A549 (cell line): ENCODE measurements at regions not wholly inside any gene's neighbourhood (a gene's known extent, or its start where the extent isn't known, plus 50 kb on each side); places are given as distances from the start of the nearest gene placed in this dataset.

Experiments used
- ATAC-seq, 2 experiments: fragments of 200-7000 bp in 1 of 2; fragments of >200 bp in 1 of 2; cut with Nextera tagmentation in 1 of 2; cut with Tn5 transposase in 1 of 2; 3 replicates each; pipeline versions ENCODE4 v1.8.0 to v1.9.1; 2018 to 2020; ENCODE audit warnings: mild to moderate bottlenecking in 1 of 2, moderate library complexity in 1 of 2
- CTCF ChIA-PET: fragments of 300-600 bp; sonication (Branson Sonifier 250); formaldehyde crosslinking; extraction: SDS; loops from one replicate; lab custom pipeline; 2021; ENCODE audit warnings: antibody characterized with exemption, inconsistent platforms; lab: Yijun Ruan, JAX
- POLR2A ChIA-PET: fragments of 350-600 bp; formaldehyde crosslinking; extraction: SDS; loops from one replicate; lab custom pipeline; 2021; ENCODE audit warnings: antibody characterized with exemption, inconsistent platforms; lab: Yijun Ruan, JAX
- DNase-seq, 2 experiments: peaks; one replicate each; pipeline versions ENCODE4 v3.0.0 to v3.0.0-alpha.2; 2011 to 2016; ENCODE audit warnings: low read depth in 1 of 2, low spot score in 1 of 2
- FAIRE-seq: peaks from 2 replicates; lab custom pipeline; 2011; peaks lifted over from hg19 to GRCh38; lab: Jason Lieb, UNC
- H3K27ac ChIP-seq, 2 experiments: fragments of >200 bp; sonication (Bioruptor Twin); formaldehyde crosslinking; 3 replicates each; pipeline ENCODE4 v1.5.1; 2016 to 2017
- H3K4me1 ChIP-seq: fragments of >200 bp; sonication (Bioruptor Twin); formaldehyde crosslinking; 3 replicates; pipeline ENCODE4 v1.6.1; 2016
- H3K4me2 ChIP-seq: fragments of >200 bp; sonication (Bioruptor Twin); formaldehyde crosslinking; 3 replicates; pipeline ENCODE4 v1.6.1; 2016
- H3K4me3 ChIP-seq: fragments of >200 bp; sonication (Bioruptor Twin); formaldehyde crosslinking; 3 replicates; pipeline ENCODE4 v1.5.1; 2016
- H3K9me3 ChIP-seq: fragments of >200 bp; sonication (Bioruptor Twin); formaldehyde crosslinking; 3 replicates; pipeline ENCODE4 v1.6.1; 2016
- BHLHE40 ChIP-seq: IDR thresholded peaks from 2 replicates; pipeline ENCODE4 v1.6.1; 2012; ENCODE audit warnings: low read depth, low read length, inconsistent platforms
- CBX2 ChIP-seq: fragments of 200-600 bp; sonication (generic); IDR thresholded peaks from 2 replicates; pipeline ENCODE4 v1.6.1; 2016; ENCODE audit warnings: low read depth, mild to moderate bottlenecking, borderline replicate concordance
- EP300 ChIP-seq, 2 experiments: fragments of >200 bp; sonication (Bioruptor Twin); formaldehyde crosslinking; IDR thresholded peaks; 2 replicates in 1 of 2; 3 replicates in 1 of 2; pipeline ENCODE4 v1.6.1; 2016 to 2017
- ESRRA ChIP-seq: fragments of 150-350 bp; IDR thresholded peaks from 2 replicates; pipeline ENCODE4 v1.6.1; 2014; ENCODE audit warnings: mild to moderate bottlenecking, low read length, borderline replicate concordance
- FOSB ChIP-seq: fragments of 250-450 bp; sonication (Bioruptor Pico); IDR thresholded peaks from 2 replicates; pipeline ENCODE4 v1.5.0; 2020; ENCODE audit warnings: mild to moderate bottlenecking, moderate library complexity
- FOXS1 ChIP-seq: fragments of 250-450 bp; sonication (Bioruptor Pico); IDR thresholded peaks from 2 replicates; pipeline ENCODE4 v1.5.0; 2020; ENCODE audit warnings: mild to moderate bottlenecking, moderate library complexity
- GATA3 ChIP-seq: IDR thresholded peaks from 2 replicates; pipeline ENCODE4 v1.6.1; 2012; ENCODE audit warnings: borderline replicate concordance
- HEYL ChIP-seq: fragments of 250-450 bp; sonication (Bioruptor Pico); IDR thresholded peaks from 2 replicates; pipeline ENCODE4 v1.8.0; 2021; ENCODE audit warnings: mild to moderate bottlenecking, moderate library complexity
- HMGXB4 ChIP-seq: fragments of 250-450 bp; sonication (Bioruptor Pico); IDR thresholded peaks from 2 replicates; pipeline ENCODE4 v1.5.0; 2021; ENCODE audit warnings: mild to moderate bottlenecking, moderate library complexity, borderline replicate concordance
- HOXA7 ChIP-seq: fragments of 250-450 bp; sonication (Bioruptor Pico); IDR thresholded peaks from 2 replicates; pipeline ENCODE4 v1.5.0; 2020; ENCODE audit warnings: mild to moderate bottlenecking, moderate library complexity
- JUN ChIP-seq, 2 experiments: fragments of >200 bp; sonication (Bioruptor Twin); formaldehyde crosslinking; IDR thresholded peaks; 2 replicates in 1 of 2; 3 replicates in 1 of 2; pipeline ENCODE4 v1.6.1; 2016 to 2017
- JUNB ChIP-seq: fragments of >200 bp; sonication (Bioruptor Twin); formaldehyde crosslinking; IDR thresholded peaks from 2 replicates; pipeline ENCODE4 v1.6.1; 2016
- KDM5A ChIP-seq: fragments of 200-600 bp; sonication (generic); IDR thresholded peaks from 2 replicates; pipeline ENCODE4 v1.6.1; 2016; ENCODE audit warnings: antibody characterized with exemption, mild to moderate bottlenecking
- MAFK ChIP-seq: fragments of 450-650 bp; IDR thresholded peaks from 2 replicates; pipeline ENCODE4 v1.6.1; 2014; ENCODE audit not compliant: partially characterized antibody
- MAX ChIP-seq: IDR thresholded peaks from 2 replicates; pipeline ENCODE4 v1.6.1; 2012
- MYC ChIP-seq: IDR thresholded peaks from 2 replicates; pipeline ENCODE4 v1.6.1; 2012; ENCODE audit warnings: mild to moderate bottlenecking, inconsistent platforms, low read length, improper control_type of control experiment, borderline replicate concordance
- NPAS2 ChIP-seq: fragments of 250-450 bp; sonication (Bioruptor Pico); IDR thresholded peaks from 2 replicates; pipeline ENCODE4 v1.8.0; 2022; ENCODE audit warnings: mild to moderate bottlenecking, moderate library complexity, borderline replicate concordance
- NR3C1 ChIP-seq: fragments of >200 bp; sonication (Bioruptor Twin); formaldehyde crosslinking; IDR thresholded peaks from 3 replicates; pipeline ENCODE4 v1.6.1; 2017
- PHF8 ChIP-seq: fragments of 200-600 bp; sonication (generic); IDR thresholded peaks from 2 replicates; pipeline ENCODE4 v1.6.1; 2016; ENCODE audit warnings: low read depth, mild to moderate bottlenecking, antibody characterized with exemption, moderate library complexity, borderline replicate concordance
- POLR2A ChIP-seq: IDR thresholded peaks from 2 replicates; pipeline ENCODE4 v1.6.1; 2012; ENCODE audit warnings: mild to moderate bottlenecking, low read length
- RFX5 ChIP-seq: fragments of 450-650 bp; IDR thresholded peaks from 2 replicates; pipeline ENCODE4 v1.7.1; 2014; ENCODE audit warnings: antibody characterized with exemption, mild to moderate bottlenecking, moderate library complexity
- RNF2 ChIP-seq: fragments of 200-600 bp; sonication (generic); IDR thresholded peaks from 2 replicates; pipeline ENCODE4 v1.6.1; 2016; ENCODE audit warnings: low read depth, mild to moderate bottlenecking, antibody characterized with exemption, moderate library complexity, borderline replicate concordance
- SREBF2 ChIP-seq: fragments of 450-650 bp; IDR thresholded peaks from 2 replicates; pipeline ENCODE4 v1.6.1; 2014; ENCODE audit warnings: mild to moderate bottlenecking, moderate library complexity
- USF2 ChIP-seq: fragments of 450-650 bp; IDR thresholded peaks from 2 replicates; pipeline ENCODE4 v1.6.1; 2014; ENCODE audit warnings: antibody characterized with exemption
- ZSCAN20 ChIP-seq: fragments of 250-450 bp; sonication (Bioruptor Pico); IDR thresholded peaks from 2 replicates; pipeline ENCODE4 v1.8.0; 2022; ENCODE audit warnings: mild to moderate bottlenecking, moderate library complexity
- WGBS: methylation state at CpG from one replicate; pipeline ENCODE4 v1.1.6; 2017; ENCODE audit errors: missing lambda C conversion rate; 5-methylcytosine and 5-hydroxymethylcytosine counted together
- TF ChIP-seq, protein P1 (sequence below): fragments of >200 bp; sonication (Bioruptor Twin); formaldehyde crosslinking; IDR thresholded peaks from 3 replicates; pipeline ENCODE4 v1.5.1; 2016
- TF ChIP-seq, protein P2 (sequence below): IDR thresholded peaks from 2 replicates; pipeline ENCODE4 v1.6.1; 2012

- no peak for TF ChIP-seq RNF2
- TF ChIP-seq SREBF2: no peak
- no peak for TF ChIP-seq GATA3
Observed at GRCh38 chr1:199124351-199124750, 485.5 kb downstream of the PTPRC start (continued).

DNA sequence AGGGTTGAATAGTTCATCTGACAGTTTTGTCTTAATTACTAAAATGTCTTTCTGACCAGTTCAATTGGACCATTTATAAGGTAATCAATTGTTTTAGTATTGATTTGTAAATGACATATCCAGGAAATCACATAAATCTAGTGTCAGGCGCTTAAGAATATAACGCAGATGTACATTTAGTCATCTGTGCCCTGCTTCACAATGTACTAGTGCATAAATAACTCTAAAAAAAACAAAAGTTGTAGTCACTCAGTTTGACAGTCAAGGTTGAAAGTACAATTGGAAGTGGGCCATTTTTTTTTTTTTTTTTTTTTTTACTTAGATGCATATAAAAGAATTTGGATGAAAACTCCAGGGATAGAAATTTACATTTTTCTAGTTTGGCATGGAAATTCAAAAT lies 490.4 kb downstream of the PTPRC start:
- FAIRE-seq: no peak

DNA sequence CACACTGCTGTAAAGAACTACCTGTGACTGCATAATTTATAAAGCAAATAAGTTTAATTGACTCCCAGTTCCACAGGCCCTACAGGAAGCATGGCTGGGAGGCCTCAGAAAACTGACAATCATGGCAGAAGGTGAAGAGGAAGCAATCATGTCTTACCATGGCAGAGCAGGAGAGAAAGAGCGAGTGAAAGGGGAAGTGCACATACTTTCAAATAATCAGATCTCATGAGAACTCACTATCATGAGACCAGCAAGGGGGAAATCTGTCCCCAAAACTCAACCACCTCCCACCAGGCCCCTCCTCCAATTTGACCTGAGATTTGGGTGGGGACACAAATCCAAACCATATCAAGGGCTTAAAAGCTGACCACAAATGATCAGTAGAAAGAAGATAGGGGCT lies 493.2 kb downstream of the PTPRC start:
- no peak overlapping the region for H3K27ac ChIP-seq
- DNase-seq (no peak), FAIRE-seq (no peak), ATAC-seq (no peak)
- CTCF ChIA-PET: no interaction called here
- WGBS: 58% methylated on average over 1 of the region's 1 CpG
- H3K4me3 ChIP-seq: no peak overlapping the region
- no peaks in the 10 kb centered on the region for H3K4me1 ChIP-seq
- POLR2A ChIA-PET: no interaction called here
- no peak overlapping the region for H3K4me2 ChIP-seq
- no peaks in the 10 kb centered on the region for H3K9me3 ChIP-seq
- TF ChIP-seq MYC (no peak), HOXA7 (CRISPR knock-in tag) (no peak), MAFK (no peak), EP300 (IDR thresholded peaks at IDR 0.05) (no peak), RFX5 (no peak), GATA3 (no peak), POLR2A (no peak), ESRRA (no peak), KDM5A (no peak), JUN (IDR thresholded peaks at IDR 0.05) (no peak)
- TF ChIP-seq, protein P1, sequence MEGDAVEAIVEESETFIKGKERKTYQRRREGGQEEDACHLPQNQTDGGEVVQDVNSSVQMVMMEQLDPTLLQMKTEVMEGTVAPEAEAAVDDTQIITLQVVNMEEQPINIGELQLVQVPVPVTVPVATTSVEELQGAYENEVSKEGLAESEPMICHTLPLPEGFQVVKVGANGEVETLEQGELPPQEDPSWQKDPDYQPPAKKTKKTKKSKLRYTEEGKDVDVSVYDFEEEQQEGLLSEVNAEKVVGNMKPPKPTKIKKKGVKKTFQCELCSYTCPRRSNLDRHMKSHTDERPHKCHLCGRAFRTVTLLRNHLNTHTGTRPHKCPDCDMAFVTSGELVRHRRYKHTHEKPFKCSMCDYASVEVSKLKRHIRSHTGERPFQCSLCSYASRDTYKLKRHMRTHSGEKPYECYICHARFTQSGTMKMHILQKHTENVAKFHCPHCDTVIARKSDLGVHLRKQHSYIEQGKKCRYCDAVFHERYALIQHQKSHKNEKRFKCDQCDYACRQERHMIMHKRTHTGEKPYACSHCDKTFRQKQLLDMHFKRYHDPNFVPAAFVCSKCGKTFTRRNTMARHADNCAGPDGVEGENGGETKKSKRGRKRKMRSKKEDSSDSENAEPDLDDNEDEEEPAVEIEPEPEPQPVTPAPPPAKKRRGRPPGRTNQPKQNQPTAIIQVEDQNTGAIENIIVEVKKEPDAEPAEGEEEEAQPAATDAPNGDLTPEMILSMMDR: no peak
- TF ChIP-seq, protein P2, sequence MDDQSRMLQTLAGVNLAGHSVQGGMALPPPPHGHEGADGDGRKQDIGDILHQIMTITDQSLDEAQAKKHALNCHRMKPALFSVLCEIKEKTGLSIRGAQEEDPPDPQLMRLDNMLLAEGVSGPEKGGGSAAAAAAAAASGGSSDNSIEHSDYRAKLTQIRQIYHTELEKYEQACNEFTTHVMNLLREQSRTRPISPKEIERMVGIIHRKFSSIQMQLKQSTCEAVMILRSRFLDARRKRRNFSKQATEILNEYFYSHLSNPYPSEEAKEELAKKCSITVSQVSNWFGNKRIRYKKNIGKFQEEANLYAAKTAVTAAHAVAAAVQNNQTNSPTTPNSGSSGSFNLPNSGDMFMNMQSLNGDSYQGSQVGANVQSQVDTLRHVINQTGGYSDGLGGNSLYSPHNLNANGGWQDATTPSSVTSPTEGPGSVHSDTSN: no peak

More for the DNA sequence above, 490.4 kb downstream of the PTPRC start:
- DNase-seq (no peak), ATAC-seq (no peak)
- Histone ChIP-seq H3K9me3 (no peaks in the 10 kb centered on the region), H3K4me2 (no peak overlapping the region), H3K27ac (no peak overlapping the region), H3K4me1 (no peaks in the 10 kb centered on the region), H3K4me3 (no peak overlapping the region)
- CTCF ChIA-PET: no interaction called here
- POLR2A ChIA-PET: no interaction called here
- WGBS: 18% methylated on average over 2 of the region's 2 CpGs
- TF ChIP-seq GATA3: no peak
- TF ChIP-seq BHLHE40: no peak
- TF ChIP-seq NR3C1: no peak

DNA sequence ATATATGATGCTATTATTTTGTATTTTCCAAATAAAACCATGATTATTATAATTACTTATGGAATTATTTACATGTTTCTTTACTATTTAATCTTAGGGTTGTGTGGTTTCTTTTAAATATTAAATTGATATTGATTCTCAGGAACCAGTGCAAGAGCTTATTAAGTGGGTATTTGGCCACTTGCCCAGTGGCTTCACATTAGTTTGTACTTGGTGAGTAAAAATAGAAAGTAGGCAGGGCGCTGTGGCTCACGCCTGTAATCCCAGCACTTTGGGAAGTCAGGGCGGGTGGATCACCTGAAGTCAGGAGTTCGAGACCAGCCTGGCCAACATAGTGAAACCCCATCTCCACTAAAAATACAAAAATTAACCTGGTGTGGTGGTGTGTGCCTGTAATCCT lies 497.1 kb downstream of the PTPRC start:
- DNase-seq (no peak), FAIRE-seq (no peak), ATAC-seq (no peak)
- H3K4me1 ChIP-seq: no peaks in the 10 kb centered on the region
- ChIA-PET POLR2A (no interaction called here), CTCF (no interaction called here)
- no peaks in the 10 kb centered on the region for H3K9me3 ChIP-seq
- no peak overlapping the region for H3K27ac ChIP-seq
- 32% methylated on average over 4 of the region's 4 CpGs for WGBS
- no peak overlapping the region for H3K4me3 ChIP-seq
- H3K4me2 ChIP-seq: no peak overlapping the region
- no peak for TF ChIP-seq HEYL (CRISPR knock-in tag)
- TF ChIP-seq FOXS1 (CRISPR knock-in tag): no peak
- TF ChIP-seq CBX2: no peak
- TF ChIP-seq ZSCAN20: no peak
- no peak for TF ChIP-seq JUNB
- TF ChIP-seq, protein P1: no peak
- TF ChIP-seq FOSB (CRISPR knock-in tag): no peak
- TF ChIP-seq MAX: no peak
- no peak for TF ChIP-seq PHF8
- TF ChIP-seq NPAS2 (CRISPR knock-in tag): no peak
- TF ChIP-seq GATA3: no peak
- TF ChIP-seq NR3C1: no peak
- TF ChIP-seq HMGXB4: no peak
- TF ChIP-seq MAFK: no peak
- no peak for TF ChIP-seq USF2
